GM12878 (cell line): ENCODE measurements at regions not wholly inside any gene's neighbourhood (a gene's known extent, or its start where the extent isn't known, plus 50 kb on each side); places are given as distances from the start of the nearest gene placed in this dataset.

Source experiments
- GABPA ChIP-seq: IDR thresholded peaks from 2 replicates; pipeline ENCODE4 v1.6.1; 2014; ENCODE audit warnings: antibody characterized with exemption, low read depth, mild to moderate bottlenecking, inconsistent platforms
- HDAC2 ChIP-seq: fragments of 200-600 bp; sonication (generic); IDR thresholded peaks from 2 replicates; pipeline ENCODE4 v1.6.1; 2017
- LARP7 ChIP-seq: fragments of 450-650 bp; IDR thresholded peaks from 2 replicates; pipeline ENCODE4 v1.6.1; 2017; ENCODE audit warnings: mild to moderate bottlenecking
- POLR2AphosphoS5 ChIP-seq: IDR thresholded peaks from 2 replicates; pipeline ENCODE4 v1.6.1; 2011; ENCODE audit warnings: mild to moderate bottlenecking, low read length, inconsistent platforms
- RCOR1 ChIP-seq: conservative IDR thresholded peaks from 2 replicates; pipeline ENCODE4 v1.6.1; 2012; ENCODE audit warnings: low read depth, low read length, improper control_type of control experiment
- TF ChIP-seq, protein P1 (sequence below): IDR thresholded peaks from 2 replicates; pipeline ENCODE4 v1.6.1; 2011; ENCODE audit warnings: low read depth, low read length, improper control_type of control experiment, borderline replicate concordance
- TF ChIP-seq, protein P2 (sequence below): fragments of 450-650 bp; IDR thresholded peaks from 2 replicates; pipeline ENCODE4 v1.6.1; 2018; ENCODE audit warnings: mild to moderate bottlenecking, low read depth, moderate library complexity; ENCODE audit not compliant: partially characterized antibody

DNA sequence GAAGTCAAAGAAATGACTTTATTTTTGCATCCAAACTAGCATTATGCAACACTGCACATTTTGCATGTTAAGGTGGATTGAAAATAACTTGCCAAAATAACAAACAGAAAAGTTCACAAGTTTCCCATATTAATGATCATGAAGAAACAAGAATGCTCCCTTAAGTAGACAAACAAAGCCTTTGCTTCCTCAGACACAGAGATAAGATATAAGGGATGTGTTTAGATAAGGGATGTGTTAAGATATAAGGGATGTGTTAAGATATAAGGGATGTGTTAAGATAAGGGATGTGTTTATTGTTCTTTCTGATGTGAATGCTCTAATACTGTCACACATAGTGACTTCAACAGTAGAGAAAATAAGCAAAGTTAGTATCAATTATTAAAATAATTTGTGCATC, 174.8 kb downstream of the GABRG2 start:
- TF ChIP-seq LARP7 (no peak), GABPA (no peak), POLR2AphosphoS5 (no peak), HDAC2 (no peak), RCOR1 (no peak)
- TF ChIP-seq, protein P1, sequence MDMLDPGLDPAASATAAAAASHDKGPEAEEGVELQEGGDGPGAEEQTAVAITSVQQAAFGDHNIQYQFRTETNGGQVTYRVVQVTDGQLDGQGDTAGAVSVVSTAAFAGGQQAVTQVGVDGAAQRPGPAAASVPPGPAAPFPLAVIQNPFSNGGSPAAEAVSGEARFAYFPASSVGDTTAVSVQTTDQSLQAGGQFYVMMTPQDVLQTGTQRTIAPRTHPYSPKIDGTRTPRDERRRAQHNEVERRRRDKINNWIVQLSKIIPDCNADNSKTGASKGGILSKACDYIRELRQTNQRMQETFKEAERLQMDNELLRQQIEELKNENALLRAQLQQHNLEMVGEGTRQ = no peak
- TF ChIP-seq, protein P2, sequence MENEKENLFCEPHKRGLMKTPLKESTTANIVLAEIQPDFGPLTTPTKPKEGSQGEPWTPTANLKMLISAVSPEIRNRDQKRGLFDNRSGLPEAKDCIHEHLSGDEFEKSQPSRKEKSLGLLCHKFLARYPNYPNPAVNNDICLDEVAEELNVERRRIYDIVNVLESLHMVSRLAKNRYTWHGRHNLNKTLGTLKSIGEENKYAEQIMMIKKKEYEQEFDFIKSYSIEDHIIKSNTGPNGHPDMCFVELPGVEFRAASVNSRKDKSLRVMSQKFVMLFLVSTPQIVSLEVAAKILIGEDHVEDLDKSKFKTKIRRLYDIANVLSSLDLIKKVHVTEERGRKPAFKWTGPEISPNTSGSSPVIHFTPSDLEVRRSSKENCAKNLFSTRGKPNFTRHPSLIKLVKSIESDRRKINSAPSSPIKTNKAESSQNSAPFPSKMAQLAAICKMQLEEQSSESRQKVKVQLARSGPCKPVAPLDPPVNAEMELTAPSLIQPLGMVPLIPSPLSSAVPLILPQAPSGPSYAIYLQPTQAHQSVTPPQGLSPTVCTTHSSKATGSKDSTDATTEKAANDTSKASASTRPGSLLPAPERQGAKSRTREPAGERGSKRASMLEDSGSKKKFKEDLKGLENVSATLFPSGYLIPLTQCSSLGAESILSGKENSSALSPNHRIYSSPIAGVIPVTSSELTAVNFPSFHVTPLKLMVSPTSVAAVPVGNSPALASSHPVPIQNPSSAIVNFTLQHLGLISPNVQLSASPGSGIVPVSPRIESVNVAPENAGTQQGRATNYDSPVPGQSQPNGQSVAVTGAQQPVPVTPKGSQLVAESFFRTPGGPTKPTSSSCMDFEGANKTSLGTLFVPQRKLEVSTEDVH = no peak
